ENCODE measurements at regions not wholly inside any gene's neighbourhood (a gene's known extent, or its start where the extent isn't known, plus 50 kb on each side); places are given as distances from the start of the nearest gene placed in this dataset.

- Histone ChIP-seq H3K27me3 (ENCODE audit: control insufficient read depth, insufficient read depth, low read length) (no peaks in the 10 kb centered on the region), H3K9ac (ENCODE audit: low read length) (no peak overlapping the region), H3K4me3 (ENCODE audit: low read length) (no peak overlapping the region), H3K4me1 (ENCODE audit: control insufficient read depth, insufficient read depth, low read length) (no peaks in the 10 kb centered on the region), H3K36me3 (ENCODE audit: control insufficient read depth, insufficient read depth, low read length) (no peaks in the 10 kb centered on the region), H3K27ac (ENCODE audit: low read depth, low read length) (no peak overlapping the region)
Observed at GRCh38 chr19:23460656-23461055, 65.4 kb upstream of the ZNF91 start.

Data from rectal smooth muscle tissue (tissue), 1 donor.